ENCODE measurements at regions not wholly inside any gene's neighbourhood (a gene's known extent, or its start where the extent isn't known, plus 50 kb on each side); places are given as distances from the start of the nearest gene placed in this dataset.
"Not testable (repeated sequence)": the region's sequence is repeated elsewhere in the genome, so short reads cannot be mapped to it uniquely, and the experiment has no call there.

DNA sequence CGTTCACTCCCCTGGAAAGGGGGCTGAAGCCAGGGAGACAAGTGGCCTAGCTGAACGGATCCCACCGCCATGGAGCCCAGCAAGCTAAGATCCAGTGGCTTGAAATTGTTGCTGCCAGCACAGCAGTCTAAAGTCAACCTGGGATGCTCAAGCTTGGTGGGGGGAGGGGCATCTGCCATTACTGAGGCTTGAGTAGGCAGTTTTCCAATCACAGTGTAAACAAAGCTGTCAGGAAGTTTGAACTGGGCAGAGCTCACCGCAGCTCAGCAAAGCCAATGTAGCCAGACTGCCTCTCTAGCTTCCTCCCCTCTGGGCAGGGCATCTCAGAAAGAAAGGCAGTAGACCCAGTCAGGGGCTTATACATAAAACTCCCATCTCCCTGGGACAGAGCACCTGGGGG lies 470.0 kb upstream of the DIAPH2 start:
- DNase-seq (ENCODE audit: low read depth) = not testable (repeated sequence)

DNA sequence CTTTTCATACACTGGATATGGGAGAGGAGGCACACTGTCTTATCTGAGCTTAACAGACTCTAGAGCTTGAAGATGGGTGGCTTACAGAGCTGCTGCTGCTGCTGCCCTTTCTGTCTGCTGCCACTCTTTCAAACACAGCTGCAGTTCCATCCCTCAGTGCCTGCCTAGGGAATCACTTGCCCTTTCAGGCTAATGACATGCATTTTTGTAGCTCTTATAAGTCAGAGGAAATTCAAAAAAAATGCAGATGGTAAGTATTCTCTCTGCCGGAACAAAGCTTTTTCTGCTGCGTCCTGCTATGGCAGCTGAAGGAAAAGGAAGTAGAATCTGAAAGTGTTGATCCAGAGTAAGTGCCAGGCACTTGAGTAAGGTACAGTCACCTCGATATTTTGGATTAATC lies 460.4 kb upstream of the DIAPH2 start:
- DNase-seq (ENCODE audit: low read depth) = no peak

DNA sequence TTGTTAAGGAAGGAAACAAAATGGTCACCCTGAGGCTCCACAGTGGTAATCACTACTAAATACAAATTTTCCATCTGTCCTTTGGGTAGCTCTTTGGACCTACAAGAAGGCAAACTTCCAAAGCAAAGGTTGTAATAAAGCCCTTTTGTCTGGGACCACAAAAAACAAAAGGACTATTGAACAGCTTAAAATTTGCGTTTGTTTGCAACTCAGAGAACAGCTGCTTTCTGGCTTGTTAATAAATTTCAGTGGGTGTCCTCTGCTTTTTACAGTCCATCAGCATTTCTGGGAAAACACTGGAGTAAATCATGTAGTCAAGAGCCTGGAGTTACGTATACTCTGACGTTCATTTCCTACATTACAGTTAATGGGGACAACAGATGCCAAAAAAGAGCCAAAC lies 439.7 kb upstream of the DIAPH2 start:
- no peak for DNase-seq (ENCODE audit: low read depth)

DNA sequence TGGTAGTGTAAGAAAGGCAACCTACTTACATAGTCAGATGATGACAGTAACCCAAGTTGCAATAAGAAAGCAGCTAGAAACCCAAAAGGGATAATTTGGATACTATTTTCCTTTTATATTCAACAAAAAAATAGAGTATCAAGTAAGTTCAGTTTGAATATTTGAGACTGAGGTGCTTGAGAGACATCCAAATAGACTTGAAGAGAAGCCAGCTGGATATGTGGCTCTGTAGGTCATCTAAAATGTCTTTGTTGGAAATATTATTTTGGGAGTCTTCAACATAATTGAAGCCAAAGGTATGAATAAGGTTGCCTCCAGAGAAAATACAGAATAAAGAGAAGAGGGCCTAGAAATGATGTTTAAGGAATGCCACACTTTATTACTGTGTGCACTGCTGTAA lies 438.2 kb upstream of the DIAPH2 start:
- no peak for DNase-seq (ENCODE audit: low read depth)
